ENCODE measurements at regions not wholly inside any gene's neighbourhood (a gene's known extent, or its start where the extent isn't known, plus 50 kb on each side); places are given as distances from the start of the nearest gene placed in this dataset.
"Not testable (repeated sequence)": the region's sequence is repeated elsewhere in the genome, so short reads cannot be mapped to it uniquely, and the experiment has no call there.

DNA sequence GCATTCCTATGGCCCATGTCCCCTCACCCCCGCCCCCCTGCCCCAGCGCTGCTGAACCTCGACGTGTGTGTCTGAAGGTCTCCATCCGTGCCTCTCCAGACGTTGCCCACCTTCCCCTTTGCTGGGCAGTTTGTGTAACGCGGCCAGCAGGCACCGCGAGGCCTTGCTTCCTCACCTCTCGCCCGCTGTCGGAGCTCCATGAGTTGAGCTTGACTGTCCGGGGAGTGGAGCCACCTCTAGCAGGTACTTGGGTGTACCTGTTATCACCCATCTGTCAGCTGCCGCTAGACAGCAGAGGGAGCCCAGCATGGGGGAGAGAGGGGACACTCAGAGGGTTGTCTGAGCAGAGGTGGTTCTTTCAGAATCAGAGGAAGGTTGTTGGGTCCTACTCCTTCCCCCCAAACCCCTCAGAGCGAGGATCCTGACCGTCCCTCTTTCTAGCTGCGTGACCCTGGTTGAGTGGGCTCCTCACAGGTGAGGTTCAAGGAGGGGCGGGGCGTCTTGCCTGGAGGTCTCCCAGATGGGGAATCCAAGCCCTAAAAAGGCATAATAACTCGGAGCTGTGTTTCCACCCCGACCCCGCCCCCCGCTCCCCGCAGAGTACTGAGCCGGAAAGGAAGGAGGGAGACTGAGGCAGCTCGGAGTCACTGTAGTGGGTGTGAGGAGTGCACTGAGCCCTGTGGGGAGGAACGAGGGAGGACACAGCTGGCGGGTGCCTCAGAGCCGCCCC, 184.7 kb downstream of the C9orf50 start:
- DNase-seq (ENCODE audit: low spot score): no peak

DNA sequence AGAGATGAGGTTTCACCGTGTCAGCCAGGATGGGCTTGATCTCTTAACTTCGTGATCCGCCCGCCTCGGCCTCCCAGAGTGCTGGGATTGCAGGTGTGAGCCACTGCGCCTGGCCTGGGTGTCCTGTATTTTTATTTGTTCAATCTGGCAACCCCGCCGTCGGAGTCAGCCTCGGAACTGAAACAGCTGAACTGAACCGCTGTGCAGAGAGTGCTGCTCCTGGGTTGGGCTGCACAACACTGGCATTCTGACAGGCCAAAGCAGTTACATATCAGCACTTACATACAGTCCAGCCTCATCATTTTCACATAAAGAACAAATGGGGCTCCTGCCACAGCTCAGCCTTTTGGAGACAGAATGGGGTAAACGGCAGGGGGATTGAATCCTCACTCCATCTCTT, 185.6 kb downstream of the C9orf50 start:
- no peak for DNase-seq (ENCODE audit: low spot score)

DNA sequence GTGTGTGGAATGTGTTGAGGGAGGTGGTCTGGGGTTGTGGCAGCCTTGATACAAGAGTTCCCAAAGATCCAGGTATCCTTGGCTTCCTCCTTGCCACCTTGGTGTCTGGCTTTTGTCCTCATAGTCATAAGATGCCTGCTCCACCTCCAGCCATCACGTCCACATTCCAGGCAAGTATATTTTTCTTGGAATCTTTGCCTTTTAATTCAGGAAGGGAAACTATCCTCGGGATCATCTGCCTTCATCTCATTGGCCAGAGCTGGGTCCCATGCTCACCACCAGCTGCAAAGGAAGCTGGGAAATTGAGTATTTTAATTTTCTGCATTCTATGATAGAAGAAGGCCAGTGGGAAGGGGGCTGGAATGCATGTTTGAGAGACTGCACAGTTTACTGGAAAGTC, 186.7 kb downstream of the C9orf50 start:
- DNase-seq (ENCODE audit: low spot score): no peak

DNA sequence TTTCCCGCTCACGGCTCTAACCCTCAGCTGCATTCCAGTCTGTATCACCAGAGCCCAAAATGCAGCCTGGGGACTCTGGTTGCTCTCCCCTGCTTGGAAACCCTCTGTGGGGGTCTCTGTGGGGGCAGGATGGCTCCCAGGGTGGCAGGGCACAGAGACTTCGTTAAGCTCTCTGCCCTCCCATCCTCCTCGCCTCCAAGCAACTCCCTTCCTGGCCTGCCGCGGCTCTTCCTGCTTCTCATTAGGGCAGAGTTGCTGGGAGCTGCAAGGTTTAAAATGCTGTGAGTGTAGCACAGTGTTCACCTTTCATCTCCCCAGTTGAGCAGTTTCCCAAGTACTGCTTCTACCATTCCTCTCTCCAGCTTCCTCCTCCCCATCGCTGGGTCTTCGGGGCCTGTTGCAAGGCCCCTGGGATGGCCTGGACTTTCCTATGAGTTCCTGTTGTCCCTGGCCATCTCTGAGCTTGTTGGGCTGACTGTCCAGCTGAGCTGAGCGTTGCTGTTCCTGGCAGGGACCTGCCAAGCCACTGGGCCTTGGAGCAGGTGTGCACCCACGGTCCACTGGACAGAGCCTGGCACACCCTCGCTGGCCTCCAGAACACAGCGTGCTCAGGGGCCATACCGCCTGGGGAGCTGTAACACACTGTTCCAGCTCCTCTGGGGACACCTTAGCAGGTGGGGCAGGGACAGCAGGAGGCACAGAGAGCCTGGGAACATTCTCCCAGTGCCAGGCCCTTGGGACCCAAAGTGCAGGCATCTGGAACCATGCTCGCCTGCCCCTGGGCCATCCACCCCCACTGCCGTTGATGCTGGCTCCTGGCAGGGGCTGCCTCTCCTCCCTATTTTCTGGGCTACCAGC, 188.4 kb downstream of the C9orf50 start:
- no peak for DNase-seq (ENCODE audit: low spot score)

DNA sequence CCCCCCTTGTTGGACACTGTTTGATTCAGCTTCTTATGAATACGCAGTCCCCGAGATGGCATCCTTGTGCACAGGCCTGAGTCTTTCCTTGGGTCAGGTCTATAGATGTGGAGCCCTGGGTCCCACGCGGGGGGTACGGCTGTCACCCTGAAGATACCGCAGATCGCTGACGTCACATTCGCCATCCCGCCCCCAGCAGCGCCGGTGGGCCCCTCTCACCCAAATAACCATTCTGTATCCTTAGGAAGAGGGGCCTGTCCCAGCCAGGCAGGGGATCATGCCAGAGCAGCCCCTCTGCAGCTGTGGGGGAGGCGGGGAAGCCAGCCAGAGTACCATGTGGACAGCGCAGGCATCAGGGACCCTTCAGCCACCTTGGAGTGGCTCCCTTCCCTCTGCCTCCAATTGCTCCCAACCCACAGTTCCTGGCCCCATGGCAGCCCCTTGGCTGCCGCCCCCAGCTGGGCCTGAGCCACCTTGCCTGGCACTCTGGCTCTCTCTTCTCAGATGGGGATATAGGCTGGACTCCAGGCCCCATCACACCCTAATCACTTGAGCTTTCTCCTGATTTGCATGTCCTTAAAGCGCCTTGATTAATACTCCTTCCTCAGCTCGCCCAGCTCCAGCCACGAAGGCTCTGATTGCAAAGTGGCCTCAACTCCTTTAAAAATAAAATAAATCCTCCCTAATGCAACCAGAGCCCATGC, 189.8 kb downstream of the C9orf50 start:
- DNase-seq (ENCODE audit: low spot score): no peak

DNA sequence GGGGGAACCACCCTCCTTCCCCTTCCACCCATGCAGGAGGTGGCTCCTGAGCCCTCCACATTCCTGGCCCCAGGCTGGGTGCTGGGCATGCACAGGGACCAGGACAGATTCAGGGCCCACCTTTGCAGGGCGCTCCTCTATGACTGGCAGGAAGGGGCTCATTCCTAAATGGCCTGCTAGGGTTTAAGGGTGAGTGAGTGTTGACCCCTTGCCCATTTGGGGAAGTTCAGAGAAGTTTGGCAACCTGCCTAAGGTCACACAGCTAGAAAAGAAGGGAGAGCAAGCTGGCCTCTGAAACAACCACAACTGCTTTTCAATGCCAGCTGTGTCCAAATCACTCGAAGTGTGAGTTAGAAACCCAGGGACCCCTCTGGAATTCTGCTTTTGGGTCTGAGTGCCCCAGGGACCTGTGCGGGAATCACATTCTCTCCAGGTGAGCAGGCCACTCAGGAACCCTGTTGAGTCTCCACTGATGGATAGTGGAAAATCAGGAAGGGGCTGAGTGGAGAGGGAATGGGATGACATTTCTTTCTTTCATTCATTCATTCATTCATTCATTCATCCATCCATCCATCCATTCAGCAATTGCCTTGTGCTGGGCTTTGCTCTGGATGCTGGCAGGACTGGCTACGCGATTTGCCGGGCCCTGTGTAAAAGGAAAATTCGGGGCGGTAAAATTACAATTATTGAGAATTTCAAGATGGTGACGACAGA, 191.9 kb downstream of the C9orf50 start:
- DNase-seq (ENCODE audit: low spot score): no peak

DNA sequence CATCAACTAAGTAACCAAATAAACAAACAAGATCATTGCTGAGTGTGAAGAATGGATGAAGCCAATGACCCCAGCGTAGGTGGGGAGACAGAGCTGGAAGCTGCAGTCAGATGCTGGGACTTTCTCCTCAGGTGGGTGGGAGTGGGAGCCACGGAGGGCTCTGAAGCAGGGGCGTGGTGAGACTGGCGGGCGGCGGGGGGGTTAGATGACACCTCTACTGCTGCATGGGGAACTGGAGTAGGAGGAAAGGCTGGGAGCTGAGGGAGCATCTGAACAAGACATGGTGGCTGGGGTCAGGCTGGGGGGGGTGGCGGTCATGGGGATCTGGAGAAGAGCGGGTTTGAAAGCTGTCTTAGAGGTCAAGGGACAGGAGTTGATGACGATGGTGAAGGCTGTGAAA, 193.8 kb downstream of the C9orf50 start:
- no peak for DNase-seq (ENCODE audit: low spot score)

DNA sequence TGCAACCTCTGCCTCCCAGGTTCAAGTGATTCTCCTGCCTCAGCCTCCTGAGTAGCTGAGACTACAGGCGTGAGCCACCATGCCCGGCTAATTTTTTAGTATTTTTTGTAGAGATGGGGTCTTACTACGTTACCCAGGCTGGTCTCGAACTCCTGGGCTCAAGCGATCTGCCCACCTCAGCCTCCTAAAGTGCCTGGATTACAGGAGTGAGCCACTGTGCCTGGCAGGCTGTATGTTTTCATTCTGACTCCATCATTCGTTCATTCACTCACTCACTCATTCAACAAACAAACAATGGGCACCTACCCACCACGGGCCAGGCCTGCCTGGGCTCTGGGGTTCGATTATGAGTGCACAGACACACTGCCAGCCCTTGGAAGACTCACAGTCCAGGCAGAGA, 197.1 kb downstream of the C9orf50 start:
- not testable (repeated sequence) for DNase-seq (ENCODE audit: low spot score)

DNA sequence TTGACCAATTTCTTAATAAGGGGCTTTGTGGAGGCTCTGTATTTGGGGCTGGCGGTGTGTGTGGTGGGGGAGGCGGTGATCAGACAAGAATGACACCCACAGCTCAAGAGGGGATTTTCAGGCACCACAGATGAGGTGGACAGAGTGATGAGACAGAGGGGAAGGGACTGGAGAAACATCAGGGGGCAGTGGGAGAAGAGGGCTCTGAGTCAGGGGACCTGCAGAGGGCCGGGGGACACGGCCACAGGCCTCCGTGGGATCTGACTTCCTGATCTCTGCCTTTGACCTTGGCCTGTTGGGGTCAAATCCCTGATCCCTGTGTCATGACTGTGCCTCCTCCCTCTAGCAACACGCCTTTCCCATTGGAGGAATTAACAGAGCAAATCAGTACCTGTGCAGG, 197.7 kb downstream of the C9orf50 start:
- DNase-seq (ENCODE audit: low spot score): no peak

DNA sequence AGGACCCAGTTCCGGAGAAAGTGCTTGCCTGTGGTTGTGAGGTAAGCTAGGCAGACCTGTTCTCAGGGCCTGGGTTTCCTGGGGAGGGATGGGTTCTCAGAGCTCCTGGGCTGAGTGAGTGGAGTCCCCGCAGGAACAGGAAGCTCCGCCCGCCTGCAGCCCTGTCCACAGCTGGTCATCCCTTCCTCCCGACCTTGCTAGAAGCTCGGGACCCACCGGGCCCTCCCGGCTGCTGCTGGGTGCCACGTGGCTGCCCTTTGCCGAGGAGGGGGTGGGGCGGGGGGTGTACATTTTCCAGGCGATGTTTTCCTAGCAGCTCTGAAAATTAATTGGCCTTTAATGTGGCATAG, 198.1 kb downstream of the C9orf50 start:
- DNase-seq (ENCODE audit: low spot score): no peak

DNA sequence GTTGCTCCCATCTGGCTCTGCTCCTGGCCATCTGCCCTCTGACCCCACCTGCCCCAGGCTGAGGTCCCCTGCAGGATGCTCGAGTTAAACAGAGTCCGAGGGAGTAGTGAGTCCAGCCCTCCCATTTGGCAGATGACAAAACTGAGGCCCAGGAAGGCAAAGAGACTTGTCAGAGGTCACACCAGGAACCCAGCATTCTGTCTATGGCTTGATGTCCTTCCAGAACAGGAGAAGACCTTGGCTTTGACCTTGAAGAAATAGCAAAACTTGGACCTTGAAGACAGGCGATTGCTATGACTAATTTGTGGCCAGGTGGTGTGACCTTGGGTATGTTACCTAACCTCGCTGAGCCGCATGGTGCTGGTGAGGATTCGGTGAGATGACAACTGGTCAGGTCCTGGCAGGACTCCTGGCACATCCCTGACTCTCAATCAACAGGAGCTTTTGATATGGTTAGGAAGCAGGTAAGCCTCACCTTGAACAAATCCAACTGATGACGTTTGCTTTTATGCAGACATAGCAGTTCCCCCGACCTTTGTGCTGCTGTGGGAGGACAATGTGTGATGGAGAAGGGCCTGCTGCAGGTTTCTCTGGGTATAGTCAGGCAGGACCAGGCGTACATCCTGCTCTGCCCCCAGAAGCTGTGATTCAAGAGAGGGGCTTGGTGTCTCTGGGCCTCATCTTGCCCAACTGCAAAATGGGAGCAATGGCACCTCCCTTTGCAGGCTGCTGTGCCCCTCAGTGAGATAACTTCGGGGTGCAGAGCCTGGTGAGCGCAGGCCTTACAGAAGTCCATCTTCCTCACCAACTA, 198.7 kb downstream of the C9orf50 start:
- DNase-seq (ENCODE audit: low spot score): no peak

DNA sequence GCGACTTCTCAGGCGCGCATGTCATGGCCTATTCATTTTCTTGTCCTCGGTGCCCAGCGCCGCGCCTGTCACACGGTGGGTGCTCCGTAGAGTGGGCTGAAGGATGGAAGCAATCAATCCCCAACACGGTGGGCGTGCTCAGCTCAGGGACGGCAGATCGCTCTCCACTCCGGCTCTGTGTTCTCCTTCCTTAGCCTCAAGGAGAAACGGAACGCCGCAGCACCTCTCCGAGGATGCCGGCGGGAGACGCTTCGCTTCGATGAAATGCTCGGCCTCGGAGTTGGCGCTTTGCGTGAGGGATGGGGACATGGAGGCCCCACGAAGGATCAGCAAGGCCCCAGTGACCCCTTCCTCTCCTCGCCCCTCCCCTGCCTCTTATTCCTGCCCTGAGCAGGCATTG, 199.5 kb downstream of the C9orf50 start:
- DNase-seq (ENCODE audit: low spot score): no peak

DNA sequence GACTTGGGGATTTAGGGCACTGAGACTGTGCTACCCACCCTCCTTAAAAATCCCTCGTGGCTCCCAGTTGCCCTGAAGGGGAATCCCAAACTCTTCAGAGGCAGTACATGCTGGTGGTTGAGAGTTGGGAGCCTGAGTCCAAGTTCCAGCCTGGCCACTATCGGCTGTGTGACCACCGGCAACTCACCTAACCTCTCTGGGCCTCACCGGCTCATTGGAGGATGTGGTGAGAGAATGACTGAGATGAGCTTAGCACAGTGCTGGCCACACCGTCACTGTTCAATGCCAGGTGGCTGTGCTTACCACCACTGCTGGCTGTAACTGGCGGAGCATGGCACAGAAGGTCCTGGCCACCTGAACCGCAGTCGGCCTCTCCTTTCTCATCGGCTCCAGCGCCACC, 200.2 kb downstream of the C9orf50 start:
- no peak for DNase-seq (ENCODE audit: low spot score)

DNA sequence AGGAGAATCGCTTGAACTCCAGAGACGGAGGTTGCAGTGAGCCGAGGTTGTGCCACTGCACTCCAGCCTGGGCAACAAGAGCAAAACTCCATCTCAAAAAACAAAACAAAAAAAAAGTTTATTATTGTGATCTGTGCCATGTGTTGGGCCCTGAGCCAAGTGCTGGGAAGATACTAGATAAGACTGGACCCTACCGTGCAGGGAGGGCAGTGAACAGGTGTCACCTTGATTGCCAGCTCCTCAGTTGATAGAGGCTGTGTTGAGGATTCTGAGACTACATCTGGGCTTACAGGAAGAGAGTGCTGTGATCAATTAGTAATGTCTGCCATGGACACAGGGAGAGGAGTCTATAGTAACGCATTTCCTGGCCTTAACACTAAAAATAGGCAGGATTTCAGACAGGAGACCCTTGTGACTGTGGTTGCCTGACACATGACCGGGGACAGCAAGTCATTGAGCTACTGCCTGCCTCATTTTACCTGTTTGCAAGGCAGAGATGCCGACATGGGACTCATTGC, 201.5 kb downstream of the C9orf50 start:
- no peak for DNase-seq (ENCODE audit: low spot score)

DNA sequence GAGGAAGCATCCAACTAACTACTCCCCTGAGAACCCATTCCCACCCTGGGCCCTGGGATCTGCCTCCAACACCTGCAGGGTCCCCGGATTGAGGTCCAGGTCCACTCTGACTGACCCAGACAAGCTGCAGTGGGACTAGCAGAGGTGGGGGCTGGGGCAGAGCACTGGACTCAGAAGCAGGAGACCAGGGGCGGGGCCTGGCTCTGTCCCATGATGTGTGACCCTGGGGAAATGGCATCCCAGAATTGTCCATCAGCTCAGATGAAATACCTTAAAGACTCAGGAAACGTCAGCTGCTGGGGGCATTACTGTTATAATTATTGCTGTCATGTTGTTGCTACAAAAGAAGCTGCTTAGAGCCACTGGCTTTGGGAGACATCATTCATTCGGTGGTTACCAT, 202.4 kb downstream of the C9orf50 start:
- no peak for DNase-seq (ENCODE audit: low spot score)

DNA sequence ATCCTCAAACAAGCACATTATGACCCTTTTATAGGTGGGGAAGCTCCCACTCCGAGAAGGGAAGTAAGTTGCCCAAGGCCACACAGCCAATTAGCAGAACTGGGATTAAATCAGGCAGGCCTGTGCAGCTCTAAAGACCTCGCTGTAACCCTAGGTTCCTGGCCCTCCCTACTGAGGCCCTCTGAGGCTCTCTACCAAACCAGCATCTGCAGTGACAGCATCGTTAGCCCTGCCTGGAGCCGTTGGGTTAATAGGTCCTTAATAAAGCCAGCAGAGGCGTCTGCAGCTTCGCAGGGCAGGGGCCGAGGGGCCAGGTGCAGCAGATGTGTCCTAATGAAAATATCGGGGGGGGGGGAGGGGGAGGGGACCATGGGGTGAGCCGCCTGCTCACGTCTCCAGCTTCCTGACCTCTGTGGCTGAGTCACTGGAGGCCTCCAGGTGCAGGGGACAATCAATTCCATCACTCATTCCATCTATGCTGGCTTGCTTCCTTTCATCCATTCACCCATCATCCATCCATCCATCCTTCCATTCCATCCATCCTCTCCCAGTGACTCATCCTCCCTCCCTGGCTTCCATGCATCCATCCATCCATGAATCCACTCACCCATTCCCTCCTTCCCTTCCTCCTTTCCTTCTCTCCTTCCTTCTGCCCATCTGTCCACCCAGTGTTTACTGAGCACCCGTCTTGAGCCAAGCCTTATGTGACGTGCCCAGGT, 203.9 kb downstream of the C9orf50 start:
- DNase-seq (ENCODE audit: low spot score): no peak

DNA sequence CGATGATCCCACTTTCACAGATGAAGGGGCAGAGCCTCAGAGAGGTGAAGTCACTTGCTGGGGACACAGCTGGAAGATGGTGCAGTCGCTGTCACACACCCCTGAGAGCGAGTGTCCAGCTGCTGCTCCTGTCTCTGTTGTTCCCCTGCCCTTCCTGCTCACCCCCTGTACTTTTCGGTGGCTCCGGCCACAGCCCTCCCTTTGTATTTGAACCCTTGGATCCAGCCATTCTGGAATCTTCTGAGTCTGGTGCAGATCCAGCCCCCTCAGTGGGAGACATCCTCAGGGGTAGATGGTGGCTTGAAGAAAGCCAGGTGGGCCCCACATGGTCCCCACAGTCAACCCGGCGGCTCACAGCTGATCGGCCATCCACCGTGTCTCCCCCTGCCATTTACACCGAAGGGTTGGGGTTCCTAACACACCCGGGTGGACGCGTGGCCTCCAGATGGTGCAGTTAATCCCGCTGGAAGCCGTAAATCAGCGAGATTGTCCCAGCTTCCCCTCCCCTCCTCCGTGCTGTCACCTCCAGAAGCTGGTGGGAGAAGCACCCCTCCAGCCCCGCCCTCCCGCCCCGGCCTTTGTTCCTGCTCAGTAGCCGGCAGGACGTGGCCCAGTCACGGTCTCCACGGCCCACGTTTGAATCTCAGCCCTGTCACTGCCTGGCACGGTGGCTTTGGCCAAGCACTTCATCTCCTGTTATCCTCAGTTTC, 204.8 kb downstream of the C9orf50 start:
- no peak for DNase-seq (ENCODE audit: low spot score)

DNA sequence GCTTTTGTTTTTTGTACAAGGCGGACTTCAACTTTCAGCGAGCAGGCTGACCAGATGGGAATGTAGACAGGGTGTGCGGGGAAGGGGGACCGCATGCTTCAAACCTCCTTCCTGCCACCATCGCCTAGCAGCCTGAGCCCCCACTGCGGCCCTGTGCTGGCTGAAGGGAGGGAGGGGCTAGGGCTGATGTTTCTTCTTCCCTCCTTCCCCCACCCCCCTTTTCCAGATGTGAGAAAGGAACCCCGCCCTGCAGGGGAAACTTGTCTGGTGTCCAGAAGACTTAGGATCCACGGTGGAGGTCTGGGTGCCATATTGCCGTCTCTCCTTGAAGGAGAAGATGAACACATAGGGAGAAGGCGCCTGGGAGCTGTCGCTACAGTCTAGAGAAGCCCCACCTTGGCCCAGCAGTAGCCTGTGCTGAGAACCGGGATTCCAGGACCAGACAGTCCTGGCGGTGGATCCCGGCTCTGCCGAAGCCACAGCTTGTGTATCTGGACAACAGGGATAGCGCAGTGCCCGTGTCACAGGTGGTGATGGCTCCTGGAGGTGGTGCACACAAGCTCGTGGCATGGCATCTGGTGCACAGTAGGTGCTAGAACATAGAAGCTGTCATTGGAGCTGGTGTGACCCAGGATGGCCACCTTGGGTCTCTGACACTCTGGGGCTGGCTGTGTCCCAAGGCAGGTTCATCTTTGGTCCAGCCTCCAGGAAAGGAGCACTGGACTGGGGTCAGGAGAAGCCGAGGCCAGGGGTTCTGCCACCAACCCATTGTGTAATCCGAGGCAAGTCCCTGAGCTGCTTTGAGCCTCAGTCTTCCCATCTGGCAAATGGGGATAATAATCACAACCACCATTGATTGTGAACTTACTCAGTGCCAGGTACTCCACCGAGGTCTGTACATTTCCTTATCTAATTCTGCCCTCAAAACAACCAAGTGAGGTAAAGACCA, 205.6 kb downstream of the C9orf50 start:
- no peak for DNase-seq (ENCODE audit: low spot score)
